ENCODE measurements at regions not wholly inside any gene's neighbourhood (a gene's known extent, or its start where the extent isn't known, plus 50 kb on each side); places are given as distances from the start of the nearest gene placed in this dataset.

DNA sequence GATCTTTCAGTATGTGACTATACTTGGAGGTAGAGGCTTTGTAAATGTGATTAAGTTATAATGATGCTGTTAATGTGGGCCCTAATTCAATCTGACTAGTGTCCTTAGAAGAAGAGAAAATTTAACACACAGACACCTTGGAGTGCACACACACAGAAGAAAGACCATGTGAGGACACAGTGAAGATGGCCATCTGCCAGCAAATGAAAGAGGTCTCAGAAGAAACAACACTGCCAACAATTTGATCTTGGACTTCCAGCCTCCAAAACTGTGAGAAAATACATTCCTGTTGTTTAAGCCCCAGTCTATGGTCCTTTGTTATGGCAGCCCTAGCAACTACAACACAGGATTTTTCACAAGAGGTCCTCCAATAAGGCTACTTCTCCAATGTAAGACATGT, 120.9 kb upstream of the ABCB5 start:
- TF ChIP-seq, protein P1, sequence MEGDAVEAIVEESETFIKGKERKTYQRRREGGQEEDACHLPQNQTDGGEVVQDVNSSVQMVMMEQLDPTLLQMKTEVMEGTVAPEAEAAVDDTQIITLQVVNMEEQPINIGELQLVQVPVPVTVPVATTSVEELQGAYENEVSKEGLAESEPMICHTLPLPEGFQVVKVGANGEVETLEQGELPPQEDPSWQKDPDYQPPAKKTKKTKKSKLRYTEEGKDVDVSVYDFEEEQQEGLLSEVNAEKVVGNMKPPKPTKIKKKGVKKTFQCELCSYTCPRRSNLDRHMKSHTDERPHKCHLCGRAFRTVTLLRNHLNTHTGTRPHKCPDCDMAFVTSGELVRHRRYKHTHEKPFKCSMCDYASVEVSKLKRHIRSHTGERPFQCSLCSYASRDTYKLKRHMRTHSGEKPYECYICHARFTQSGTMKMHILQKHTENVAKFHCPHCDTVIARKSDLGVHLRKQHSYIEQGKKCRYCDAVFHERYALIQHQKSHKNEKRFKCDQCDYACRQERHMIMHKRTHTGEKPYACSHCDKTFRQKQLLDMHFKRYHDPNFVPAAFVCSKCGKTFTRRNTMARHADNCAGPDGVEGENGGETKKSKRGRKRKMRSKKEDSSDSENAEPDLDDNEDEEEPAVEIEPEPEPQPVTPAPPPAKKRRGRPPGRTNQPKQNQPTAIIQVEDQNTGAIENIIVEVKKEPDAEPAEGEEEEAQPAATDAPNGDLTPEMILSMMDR (IDR thresholded peaks at IDR 0.05; ENCODE audit: low read depth, low read length) = no peak
- no peak for TF ChIP-seq EZH2phosphoT487 (IDR thresholded peaks at IDR 0.05; ENCODE audit: low read depth)
